H1 (cell line): ENCODE measurements at regions not wholly inside any gene's neighbourhood (a gene's known extent, or its start where the extent isn't known, plus 50 kb on each side); places are given as distances from the start of the nearest gene placed in this dataset.

ENCODE experiments used
- CTCF ChIA-PET: fragments of 300-600 bp; sonication (Branson Sonifier 250); formaldehyde crosslinking; loops from one replicate; lab custom pipeline; 2021; ENCODE audit not compliant: partially characterized antibody; lab: Charles Lee
- POLR2A ChIA-PET: fragments of 300-600 bp; sonication (Branson Sonifier 250); formaldehyde crosslinking; loops from one replicate; lab custom pipeline; 2021; ENCODE audit warnings: inconsistent platforms; ENCODE audit not compliant: partially characterized antibody; lab: Charles Lee
- DNase-seq, 2 experiments: peaks; one replicate each; pipeline versions ENCODE4 v3.0.0 to v3.0.0-alpha.2; 2010 to 2022; ENCODE audit warnings: low spot score in 2 of 2, low read depth in 1 of 2, mixed read lengths in 1 of 2
- FAIRE-seq: peaks from 2 replicates; lab custom pipeline; 2011; peaks lifted over from hg19 to GRCh38; lab: Jason Lieb, UNC
- H2AFZ ChIP-seq: 2 replicates; pipeline ENCODE4 v1.8.1; 2012; ENCODE audit warnings: low read length, inconsistent platforms
- H2AK5ac ChIP-seq: 2 replicates; pipeline ENCODE4 v1.6.1; 2013; ENCODE audit warnings: low read depth, low read length
- H2BK120ac ChIP-seq: replicated peaks from 2 replicates; pipeline ENCODE3; 2013; ENCODE audit warnings: low read depth, low read length, inconsistent platforms
- H2BK12ac ChIP-seq: 2 replicates; pipeline ENCODE4 v1.6.1; 2013; ENCODE audit warnings: low read depth, low read length
- H2BK15ac ChIP-seq: 2 replicates; pipeline ENCODE4 v1.6.1; 2013; ENCODE audit warnings: low read length
- H2BK20ac ChIP-seq: 2 replicates; pipeline ENCODE4 v1.6.1; 2013; ENCODE audit warnings: low read length
- H2BK5ac ChIP-seq: 2 replicates; pipeline ENCODE4 v1.6.1; 2013; ENCODE audit warnings: low read depth, low read length
- H3K14ac ChIP-seq: 2 replicates; pipeline ENCODE4 v1.6.1; 2013; ENCODE audit warnings: inconsistent platforms; ENCODE audit not compliant: insufficient read length
- H3K18ac ChIP-seq: 2 replicates; pipeline ENCODE4 v1.6.1; 2013; ENCODE audit warnings: low read length; ENCODE audit errors: extremely low read depth
- H3K23ac ChIP-seq: 2 replicates; pipeline ENCODE4 v1.6.1; 2013; ENCODE audit warnings: inconsistent platforms; ENCODE audit not compliant: insufficient read length
- H3K23me2 ChIP-seq: 2 replicates; pipeline ENCODE4 v1.6.1; 2013; ENCODE audit warnings: low read depth, low read length
- H3K27ac ChIP-seq: 2 replicates; pipeline ENCODE4 v1.6.1; 2011; ENCODE audit warnings: low read depth, low read length, inconsistent platforms
- H3K27me3 ChIP-seq, 4 experiments: replicated peaks in 1 of 4; 1 replicate in 1 of 4; 2 replicates in 3 of 4; pipeline versions ENCODE4 v1.6.1 to v1.8.1; 2011 to 2013; ENCODE audit warnings: low read length in 3 of 4, mild to moderate bottlenecking in 3 of 4, inconsistent platforms in 2 of 4, mixed read lengths in 2 of 4, moderate library complexity in 1 of 4; ENCODE audit not compliant: control insufficient read depth in 3 of 4, insufficient read depth in 3 of 4; ENCODE audit errors: extremely low read depth in 1 of 4
- H3K36me3 ChIP-seq, 4 experiments: 2 replicates each; pipeline versions ENCODE4 v1.6.1 to v1.8.1; 2011 to 2013; ENCODE audit warnings: mild to moderate bottlenecking in 4 of 4, low read length in 3 of 4, moderate library complexity in 2 of 4, control low read depth in 1 of 4, inconsistent platforms in 1 of 4; ENCODE audit not compliant: insufficient read depth in 4 of 4, control insufficient read depth in 2 of 4
- H3K4ac ChIP-seq: replicated peaks from 2 replicates; pipeline ENCODE3; 2013; ENCODE audit warnings: low read length, low read depth, mixed read lengths, inconsistent platforms; ENCODE audit not compliant: insufficient read length
- H3K4me1 ChIP-seq, 4 experiments: replicated peaks in 1 of 4; 1 replicate in 1 of 4; 2 replicates in 3 of 4; pipeline versions ENCODE4 v1.6.1 to v1.8.1; 2011 to 2013; ENCODE audit warnings: low read length in 3 of 4, inconsistent platforms in 2 of 4, mixed read lengths in 1 of 4; ENCODE audit not compliant: insufficient read depth in 4 of 4, control insufficient read depth in 3 of 4
- H3K4me2 ChIP-seq, 2 experiments: 2 replicates each; pipeline versions ENCODE4 v1.6.1 to v1.8.1; 2011 to 2013; ENCODE audit warnings: low read depth in 2 of 2, low read length in 2 of 2, control low read depth in 1 of 2, inconsistent platforms in 1 of 2, mild to moderate bottlenecking in 1 of 2; ENCODE audit not compliant: insufficient read depth in 1 of 2
- H3K4me3 ChIP-seq, 4 experiments: fragments of 200-600, 300-600 bp in 1 of 4; sonication (generic), shearing (Covaris generic), sonication (Bioruptor Twin) in 1 of 4; 2 replicates each; pipeline versions ENCODE4 v1.5.1 to v1.8.1; 2011 to 2016; ENCODE audit warnings: low read length in 4 of 4, low read depth in 3 of 4, control low read depth in 2 of 4, inconsistent platforms in 2 of 4, mild to moderate bottlenecking in 2 of 4, mixed read lengths in 1 of 4, moderate library complexity in 1 of 4; ENCODE audit not compliant: insufficient read depth in 2 of 4; ENCODE audit errors: extremely low read depth in 1 of 4
- H3K56ac ChIP-seq: replicated peaks from 2 replicates; pipeline ENCODE3; 2013; ENCODE audit warnings: low read depth, mild to moderate bottlenecking, mixed read lengths, low read length, inconsistent platforms; ENCODE audit not compliant: insufficient read length
- H3K79me1 ChIP-seq: 2 replicates; pipeline ENCODE4 v1.6.1; 2013; ENCODE audit warnings: low read depth, low read length, control low read depth
- H3K79me2 ChIP-seq, 2 experiments: 2 replicates each; pipeline versions ENCODE4 v1.6.1 to v1.8.1; 2012 to 2013; ENCODE audit warnings: low read length in 2 of 2, mild to moderate bottlenecking in 2 of 2, inconsistent platforms in 1 of 2; ENCODE audit not compliant: insufficient read depth in 2 of 2, control insufficient read depth in 1 of 2
- H3K9ac ChIP-seq, 4 experiments: replicated peaks in 1 of 4; 1 replicate in 1 of 4; 2 replicates in 3 of 4; pipeline versions ENCODE4 v1.6.1 to v1.8.1; 2011 to 2013; ENCODE audit warnings: low read depth in 3 of 4, low read length in 3 of 4, control low read depth in 2 of 4, mild to moderate bottlenecking in 2 of 4, moderate library complexity in 2 of 4, inconsistent platforms in 1 of 4; ENCODE audit errors: extremely low read depth in 1 of 4
- H3K9me3 ChIP-seq, 2 experiments: 2 replicates each; pipeline versions ENCODE4 v1.6.1 to v1.8.1; 2012 to 2013; ENCODE audit warnings: mild to moderate bottlenecking in 2 of 2, moderate library complexity in 2 of 2, control low read depth in 1 of 2, inconsistent platforms in 1 of 2, low read depth in 1 of 2, low read length in 1 of 2, mixed read lengths in 1 of 2; ENCODE audit not compliant: insufficient read depth in 2 of 2
- H4K20me1 ChIP-seq, 2 experiments: replicated peaks in 1 of 2; 2 replicates each; pipeline versions ENCODE3 to v1.8.1; 2011 to 2013; ENCODE audit warnings: inconsistent platforms in 2 of 2, low read length in 2 of 2, mild to moderate bottlenecking in 1 of 2; ENCODE audit not compliant: insufficient read depth in 2 of 2, control insufficient read depth in 1 of 2
- H4K5ac ChIP-seq: 2 replicates; pipeline ENCODE4 v1.6.1; 2013; ENCODE audit warnings: low read length, low read depth, mixed read lengths, inconsistent platforms; ENCODE audit not compliant: insufficient read length
- H4K8ac ChIP-seq: 2 replicates; pipeline ENCODE4 v1.8.0; 2013; ENCODE audit warnings: mild to moderate bottlenecking, moderate library complexity, low read length, inconsistent platforms; ENCODE audit not compliant: insufficient read depth; ENCODE audit errors: extremely low read depth
- H4K91ac ChIP-seq: replicated peaks from 2 replicates; pipeline ENCODE3; 2013; ENCODE audit warnings: low read length, mixed read lengths, inconsistent platforms; ENCODE audit not compliant: insufficient read length
- ASH2L ChIP-seq: fragments of 200-600, 300-600 bp; sonication (generic); IDR thresholded peaks from one replicate; pipeline ENCODE4 v1.7.1; 2017; ENCODE audit warnings: low read length
- CEBPB ChIP-seq: IDR thresholded peaks from 2 replicates; pipeline ENCODE4 v1.6.1; 2012; ENCODE audit warnings: low read depth, low read length
- EGR1 ChIP-seq: IDR thresholded peaks from 2 replicates; pipeline ENCODE4 v1.6.1; 2011; ENCODE audit warnings: low read depth, low read length, borderline replicate concordance
- HDAC2 ChIP-seq, 2 experiments: fragments of 300-600 bp in 1 of 2; sonication (generic) in 1 of 2; IDR thresholded peaks; 2 replicates each; pipeline ENCODE4 v1.6.1; 2011 to 2012; ENCODE audit warnings: low read depth in 2 of 2, low read length in 2 of 2, mild to moderate bottlenecking in 2 of 2, moderate library complexity in 2 of 2, borderline replicate concordance in 1 of 2, inconsistent platforms in 1 of 2
- JUND ChIP-seq: IDR thresholded peaks from 2 replicates; pipeline ENCODE4 v1.6.1; 2011; ENCODE audit warnings: mild to moderate bottlenecking, improper control_type of control experiment, low read length
- MAFK ChIP-seq: IDR thresholded peaks from 2 replicates; pipeline ENCODE4 v1.6.1; 2012; ENCODE audit warnings: low read depth, mild to moderate bottlenecking, improper control_type of control experiment, low read length
- NRF1 ChIP-seq: IDR thresholded peaks from 2 replicates; pipeline ENCODE4 v1.6.1; 2011; ENCODE audit warnings: mild to moderate bottlenecking, low read depth, low read length, improper control_type of control experiment
- POLR2A ChIP-seq, 2 experiments: IDR thresholded peaks; 1 replicate in 1 of 2; 2 replicates in 1 of 2; pipeline ENCODE4 v1.6.1; 2011; ENCODE audit warnings: low read depth in 2 of 2, low read length in 2 of 2, mild to moderate bottlenecking in 2 of 2; ENCODE audit errors: control extremely low read depth in 1 of 2
- SIN3A ChIP-seq, 2 experiments: IDR thresholded peaks in 1 of 2; conservative IDR thresholded peaks in 1 of 2; 2 replicates each; pipeline ENCODE4 v1.6.1; 2011 to 2012; ENCODE audit warnings: low read length in 2 of 2, improper control_type of control experiment in 1 of 2, low read depth in 1 of 2, mild to moderate bottlenecking in 1 of 2
- SP2 ChIP-seq: IDR thresholded peaks from 2 replicates; pipeline ENCODE4 v1.6.1; 2012; ENCODE audit warnings: mild to moderate bottlenecking, low read length, inconsistent platforms
- TAF1 ChIP-seq: IDR thresholded peaks from 2 replicates; pipeline ENCODE4 v1.6.1; 2011; ENCODE audit warnings: mild to moderate bottlenecking, low read depth, low read length
- TF ChIP-seq, protein P1 (sequence below), 3 experiments: IDR thresholded peaks; 1 replicate in 2 of 3; 2 replicates in 1 of 3; pipeline versions ENCODE4 v1.5.1 to v1.6.1; 2011; ENCODE audit warnings: low read length in 3 of 3, mild to moderate bottlenecking in 3 of 3, inconsistent platforms in 2 of 3, low read depth in 1 of 3, moderate library complexity in 1 of 3; ENCODE audit not compliant: insufficient read depth in 1 of 3; ENCODE audit errors: control extremely low read depth in 1 of 3

DNA sequence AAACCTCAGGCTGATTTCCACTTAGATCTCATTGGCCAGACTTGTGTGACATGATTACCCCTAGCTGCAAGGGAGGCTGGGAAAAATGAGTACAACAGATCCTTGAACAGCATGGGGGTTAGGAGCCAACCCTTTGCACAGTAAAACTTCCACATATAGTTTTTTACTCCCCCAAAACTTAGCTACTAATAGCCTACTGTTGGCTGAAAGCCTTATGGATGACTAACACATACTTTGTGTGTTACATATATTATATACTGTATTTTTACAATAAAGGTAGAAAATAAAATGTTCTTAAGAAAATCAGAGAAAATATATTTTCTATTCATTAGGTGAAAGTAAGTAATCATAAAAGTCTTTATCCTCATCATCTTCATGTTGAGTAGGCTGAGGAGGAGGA is 217.4 kb downstream of the NMUR2 start:
- H2AFZ ChIP-seq, result no peak overlapping the region
- no peak overlapping the region for H2AK5ac ChIP-seq
- H3K36me3 ChIP-seq, result no peaks in the 10 kb centered on the region
- no peak overlapping the region for H2BK5ac ChIP-seq
- H3K23me2 ChIP-seq, result no peaks in the 10 kb centered on the region
- DNase-seq, result no peak
- no peaks in the 10 kb centered on the region for H4K20me1 ChIP-seq
- H3K56ac ChIP-seq, result no peak overlapping the region
- no peak overlapping the region for H3K9ac ChIP-seq
- H3K4me2 ChIP-seq, result no peak overlapping the region
- H3K79me1 ChIP-seq, result no peaks in the 10 kb centered on the region
- no peaks in the 10 kb centered on the region for H3K27me3 ChIP-seq
- H2BK20ac ChIP-seq, result no peak overlapping the region
- H3K4me3 ChIP-seq, result no peak overlapping the region
- no peak overlapping the region for H4K5ac ChIP-seq
- POLR2A ChIA-PET, result no interaction called here
- H4K8ac ChIP-seq, result no peak overlapping the region
- TF ChIP-seq MAFK, result no peak
- no peak for TF ChIP-seq TAF1
- no peak for TF ChIP-seq JUND
- TF ChIP-seq, protein P1, sequence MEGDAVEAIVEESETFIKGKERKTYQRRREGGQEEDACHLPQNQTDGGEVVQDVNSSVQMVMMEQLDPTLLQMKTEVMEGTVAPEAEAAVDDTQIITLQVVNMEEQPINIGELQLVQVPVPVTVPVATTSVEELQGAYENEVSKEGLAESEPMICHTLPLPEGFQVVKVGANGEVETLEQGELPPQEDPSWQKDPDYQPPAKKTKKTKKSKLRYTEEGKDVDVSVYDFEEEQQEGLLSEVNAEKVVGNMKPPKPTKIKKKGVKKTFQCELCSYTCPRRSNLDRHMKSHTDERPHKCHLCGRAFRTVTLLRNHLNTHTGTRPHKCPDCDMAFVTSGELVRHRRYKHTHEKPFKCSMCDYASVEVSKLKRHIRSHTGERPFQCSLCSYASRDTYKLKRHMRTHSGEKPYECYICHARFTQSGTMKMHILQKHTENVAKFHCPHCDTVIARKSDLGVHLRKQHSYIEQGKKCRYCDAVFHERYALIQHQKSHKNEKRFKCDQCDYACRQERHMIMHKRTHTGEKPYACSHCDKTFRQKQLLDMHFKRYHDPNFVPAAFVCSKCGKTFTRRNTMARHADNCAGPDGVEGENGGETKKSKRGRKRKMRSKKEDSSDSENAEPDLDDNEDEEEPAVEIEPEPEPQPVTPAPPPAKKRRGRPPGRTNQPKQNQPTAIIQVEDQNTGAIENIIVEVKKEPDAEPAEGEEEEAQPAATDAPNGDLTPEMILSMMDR (IDR thresholded peaks at IDR 0.05; ENCODE audit: control extremely low read depth in 1 of 3, insufficient read depth in 1 of 3, low read depth in 1 of 3, low read length in 3 of 3), result no peak
- TF ChIP-seq NRF1, result no peak
- TF ChIP-seq ASH2L, result no peak
- no peak for TF ChIP-seq CEBPB
- TF ChIP-seq SP2, result no peak
- no peak for TF ChIP-seq POLR2A (IDR thresholded peaks at IDR 0.05; ENCODE audit: control extremely low read depth in 1 of 2, low read depth in 2 of 2, low read length in 2 of 2)
- no peak for TF ChIP-seq HDAC2 (IDR thresholded peaks at IDR 0.05; ENCODE audit: borderline replicate concordance in 1 of 2, low read depth in 2 of 2, low read length in 2 of 2)
- TF ChIP-seq SIN3A (conservative IDR thresholded peaks at IDR 0.05 in 1 of 2, IDR thresholded peaks at IDR 0.05 in 1 of 2; ENCODE audit: low read depth in 1 of 2, low read length in 2 of 2), result no peak
- no peak for TF ChIP-seq EGR1
- TF ChIP-seq, all 59 proteins: peak for 0
- Histone ChIP-seq H3K4ac (no peak overlapping the region), H3K18ac (no peak overlapping the region), H2BK12ac (no peak overlapping the region), H4K91ac (no peak overlapping the region), H2BK15ac (no peak overlapping the region), H3K9me3 (no peaks in the 10 kb centered on the region), H3K23ac (no peak overlapping the region), H3K14ac (no peak overlapping the region), H3K79me2 (no peaks in the 10 kb centered on the region), H3K27ac (no peak overlapping the region), H3K4me1 (no peaks in the 10 kb centered on the region), H2BK120ac (no peak overlapping the region)
- CTCF ChIA-PET, result interaction anchor here (1.0 kb wide), 1 partner anchor 325 kb away, joined by 3 read pairs; no protein-coding TSS in a partner anchor
- FAIRE-seq, result no peak
